HepG2 (cell line): ENCODE measurements at regions not wholly inside any gene's neighbourhood (a gene's known extent, or its start where the extent isn't known, plus 50 kb on each side); places are given as distances from the start of the nearest gene placed in this dataset.

ENCODE experiments used
- ATAC-seq: fragments of 200-7000 bp; cut with Tn5 transposase; 3 replicates; pipeline ENCODE4 v1.9.1; 2020; ENCODE audit warnings: mild to moderate bottlenecking, moderate library complexity
- BruUV-seq: library from RNA; stranded (reverse); fragments of 400-500 nt; replicated peaks from 2 replicates; lab custom pipeline; 2021; lab: Mats Ljungman, UMichigan
- CTCF ChIA-PET: fragments of 300-600 bp; formaldehyde crosslinking; extraction: SDS; loops from one replicate; lab custom pipeline; 2021; ENCODE audit warnings: low total read pairs, inconsistent platforms, low intra/inter-chr PET ratio; lab: Yijun Ruan, JAX
- POLR2A ChIA-PET: fragments of 350-600 bp; sonication (Branson Sonifier 250); formaldehyde crosslinking; loops from one replicate; lab custom pipeline; 2020; ENCODE audit warnings: antibody characterized with exemption, inconsistent platforms; lab: Yijun Ruan, JAX
- DNase-seq: peaks from one replicate; pipeline ENCODE4 v3.0.0-alpha.2; 2015; ENCODE audit warnings: low spot score
- FAIRE-seq: peaks from 3 replicates; lab custom pipeline; 2011; peaks lifted over from hg19 to GRCh38; lab: Jason Lieb, UNC
- H2AFZ ChIP-seq: one replicate; pipeline ENCODE4 v1.6.1; 2011; ENCODE audit warnings: low read length, inconsistent platforms
- H3K27ac ChIP-seq: fragments of 300-600 bp; 3 replicates; pipeline ENCODE4 v1.8.0; 2011; ENCODE audit warnings: mixed run types, mild to moderate bottlenecking, mixed read lengths, low read length, inconsistent platforms; ENCODE audit not compliant: insufficient read depth; ENCODE audit errors: extremely low read length
- H3K27me3 ChIP-seq, 2 experiments: fragments of 200-600 bp in 1 of 2; 2 replicates in 1 of 2; 3 replicates in 1 of 2; pipeline versions ENCODE4 v1.6.0 to v1.8.0; 2011; ENCODE audit warnings: low read length in 2 of 2, mild to moderate bottlenecking in 2 of 2, moderate library complexity in 2 of 2, inconsistent platforms in 1 of 2; ENCODE audit not compliant: insufficient read depth in 2 of 2, control insufficient read depth in 1 of 2
- H3K36me3 ChIP-seq, 2 experiments: fragments of 200-600 bp in 1 of 2; replicated peaks in 1 of 2; 2 replicates in 1 of 2; 3 replicates in 1 of 2; pipeline versions ENCODE4 v1.5.1 to v1.8.0; 2011; ENCODE audit warnings: low read length in 2 of 2, inconsistent platforms in 1 of 2; ENCODE audit not compliant: insufficient read depth in 2 of 2, control insufficient read depth in 1 of 2
- H3K4me1 ChIP-seq: 2 replicates; pipeline ENCODE4 v1.5.1; 2012; ENCODE audit warnings: low read length, inconsistent platforms; ENCODE audit not compliant: insufficient read depth
- H3K4me2 ChIP-seq: 2 replicates; pipeline ENCODE4 v1.6.0; 2011; ENCODE audit warnings: low read depth, low read length, inconsistent platforms
- H3K4me3 ChIP-seq, 3 experiments: fragments of 200-600 bp in 1 of 3; sonication (generic), shearing (Covaris generic) in 1 of 3; replicated peaks in 1 of 3; 2 replicates each; pipeline ENCODE4 v1.5.1; 2011 to 2016; ENCODE audit warnings: low read length in 3 of 3, inconsistent platforms in 2 of 3, low read depth in 2 of 3, mild to moderate bottlenecking in 2 of 3, control low read depth in 1 of 3, mixed read lengths in 1 of 3; ENCODE audit not compliant: insufficient read depth in 1 of 3
- H3K79me2 ChIP-seq: one replicate; pipeline ENCODE4 v1.6.1; 2011; ENCODE audit warnings: low read length, inconsistent platforms; ENCODE audit not compliant: insufficient read depth
- H3K9ac ChIP-seq: 2 replicates; pipeline ENCODE4 v1.6.0; 2011; ENCODE audit warnings: mild to moderate bottlenecking, low read depth, low read length, inconsistent platforms; ENCODE audit not compliant: insufficient read depth
- H3K9me3 ChIP-seq: 2 replicates; pipeline ENCODE4 v1.5.1; 2012; ENCODE audit warnings: mild to moderate bottlenecking, low read length
- H4K20me1 ChIP-seq: 2 replicates; pipeline ENCODE4 v1.6.0; 2011; ENCODE audit warnings: inconsistent platforms, mild to moderate bottlenecking, low read length, moderate library complexity; ENCODE audit not compliant: insufficient read depth
- CEBPG ChIP-seq: IDR thresholded peaks from 2 replicates; pipeline ENCODE4 v1.6.1; 2016
- DMTF1 ChIP-seq: sonication (generic); formaldehyde crosslinking; IDR thresholded peaks from 2 replicates; pipeline ENCODE4 v1.4.0; 2020; ENCODE audit warnings: mild to moderate bottlenecking, missing genetic modification reagents
- FOXA1 ChIP-seq, 2 experiments: fragments of 450-650 bp in 1 of 2; sonication (generic) in 1 of 2; formaldehyde crosslinking in 1 of 2; IDR thresholded peaks; 2 replicates each; pipeline versions ENCODE4 v1.4.0 to v1.6.1; 2016 to 2020; ENCODE audit warnings: missing genetic modification reagents in 1 of 2
- GABPB1 ChIP-seq: IDR thresholded peaks from 2 replicates; pipeline ENCODE4 v1.6.1; 2016; ENCODE audit warnings: mild to moderate bottlenecking, missing genetic modification reagents, moderate library complexity, missing compliant biosample characterization
- IRF9 ChIP-seq: sonication (generic); formaldehyde crosslinking; IDR thresholded peaks from 2 replicates; pipeline ENCODE4 v1.8.0; 2022; ENCODE audit warnings: missing genetic modification reagents, mild to moderate bottlenecking, borderline replicate concordance
- MED8 ChIP-seq: sonication (generic); formaldehyde crosslinking; IDR thresholded peaks from 2 replicates; pipeline ENCODE4 v1.8.1; 2023; ENCODE audit warnings: mild to moderate bottlenecking, missing genetic modification reagents; ENCODE audit not compliant: insufficient replicate concordance
- NCOA5 ChIP-seq: sonication (generic); formaldehyde crosslinking; IDR thresholded peaks from 2 replicates; pipeline ENCODE4 v1.4.0; 2020; ENCODE audit warnings: missing genetic modification reagents
- PATZ1 ChIP-seq: sonication (generic); formaldehyde crosslinking; IDR thresholded peaks from 2 replicates; pipeline ENCODE4 v1.4.0; 2020; ENCODE audit warnings: missing genetic modification reagents
- PHF5A ChIP-seq: IDR thresholded peaks from one replicate; pipeline ENCODE4 v1.6.1; 2018; ENCODE audit warnings: low read depth, missing genetic modification reagents; ENCODE audit not compliant: unreplicated experiment
- SCMH1 ChIP-seq: sonication (generic); formaldehyde crosslinking; IDR thresholded peaks from 2 replicates; pipeline ENCODE4 v1.9.0; 2021; ENCODE audit warnings: missing genetic modification reagents, mild to moderate bottlenecking, borderline replicate concordance
- ZNF543 ChIP-seq: sonication (generic); formaldehyde crosslinking; IDR thresholded peaks from 2 replicates; pipeline ENCODE4 v1.4.0; 2020; ENCODE audit warnings: mild to moderate bottlenecking, missing genetic modification reagents
- ZNF556 ChIP-seq: sonication (generic); formaldehyde crosslinking; IDR thresholded peaks from 2 replicates; pipeline ENCODE4 v1.4.0; 2020; ENCODE audit warnings: mild to moderate bottlenecking, missing genetic modification reagents, borderline replicate concordance
- ZNF598 ChIP-seq: sonication (generic); formaldehyde crosslinking; IDR thresholded peaks from 2 replicates; pipeline ENCODE4 v1.5.1; 2020; ENCODE audit warnings: mild to moderate bottlenecking, missing genetic modification reagents, borderline replicate concordance
- WGBS: methylation state at CpG from one replicate; pipeline ENCODE4 v1.1.6; 2017; ENCODE audit warnings: low lambda C conversion rate; 5-methylcytosine and 5-hydroxymethylcytosine counted together
- in situ Hi-C: cut with HindIII; loops from 2 replicates; pipeline ENCODE4 v1.10.0; 2017; ENCODE audit warnings: low pct_unique_long_range_greater_than_20kb; ENCODE audit not compliant: extremely low pct_ligation_motif_present
- intact Hi-C: fragments of 100-400 bp; cut with micrococcal nuclease; formaldehyde crosslinking; loops from one replicate; pipeline ENCODE4 v1.10.0; 2022; ENCODE audit not compliant: unreplicated experiment
- TF ChIP-seq, protein P1 (sequence below): sonication (generic); formaldehyde crosslinking; IDR thresholded peaks from 2 replicates; pipeline ENCODE4 v1.5.1; 2020; ENCODE audit warnings: missing genetic modification reagents, mild to moderate bottlenecking, borderline replicate concordance

DNA sequence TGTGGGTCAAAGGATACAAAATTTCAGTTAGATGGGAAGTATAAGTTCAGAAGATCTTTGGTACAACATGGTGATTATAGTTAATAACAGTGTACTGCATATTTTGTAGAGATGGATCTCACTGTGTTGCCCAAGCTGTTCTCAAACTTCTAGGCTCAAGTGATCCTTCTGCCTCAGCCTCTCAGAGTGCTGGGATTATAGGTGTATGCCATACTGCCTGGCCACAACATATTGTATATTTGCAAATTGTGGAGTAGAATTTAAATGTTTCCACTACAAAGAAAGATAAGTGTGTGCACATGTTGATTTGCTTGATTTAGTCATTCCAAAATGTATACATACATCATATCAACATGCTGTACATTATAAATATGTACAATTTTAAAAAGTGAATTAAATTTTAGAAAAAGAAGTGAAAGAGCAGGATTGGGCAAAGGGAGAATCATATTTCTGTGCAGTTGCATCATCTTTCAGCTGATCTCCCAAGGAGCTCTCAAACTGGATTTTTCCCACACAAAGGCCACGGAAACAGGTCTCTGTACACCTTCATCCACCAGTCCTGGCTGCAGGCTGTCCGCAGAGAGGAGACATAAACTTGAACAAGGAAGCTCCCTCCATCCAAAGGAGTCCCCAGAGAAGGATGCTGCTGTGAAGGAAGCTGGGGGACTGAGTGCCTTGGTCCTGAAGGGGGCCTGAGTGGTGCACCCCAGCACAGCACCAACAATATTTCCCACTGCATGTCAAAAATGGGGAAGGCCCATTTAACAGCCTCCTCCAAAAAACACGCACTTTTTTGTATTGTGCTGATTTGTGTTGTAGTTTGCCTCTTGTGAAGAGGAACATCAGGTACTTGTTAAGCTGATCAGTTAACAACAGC is 217.1 kb upstream of the GHITM start:
- no peak for FAIRE-seq
- TF ChIP-seq PHF5A (CRISPR knock-in tag) (no peak), FOXA1 (IDR thresholded peaks at IDR 0.05) (no peak), FOXA1 (CRISPR knock-in tag; IDR thresholded peaks at IDR 0.05) (no peak), ZNF556 (no peak), CEBPG (CRISPR knock-in tag) (no peak), GABPB1 (CRISPR knock-in tag) (no peak), IRF9 (no peak), DMTF1 (CRISPR knock-in tag) (no peak), NCOA5 (CRISPR knock-in tag) (no peak), SCMH1 (no peak), ZNF543 (CRISPR knock-in tag) (no peak), MED8 (CRISPR knock-in tag) (no peak), PATZ1 (CRISPR knock-in tag) (no peak), ZNF598 (CRISPR knock-in tag) (no peak)
- TF ChIP-seq, protein P1, sequence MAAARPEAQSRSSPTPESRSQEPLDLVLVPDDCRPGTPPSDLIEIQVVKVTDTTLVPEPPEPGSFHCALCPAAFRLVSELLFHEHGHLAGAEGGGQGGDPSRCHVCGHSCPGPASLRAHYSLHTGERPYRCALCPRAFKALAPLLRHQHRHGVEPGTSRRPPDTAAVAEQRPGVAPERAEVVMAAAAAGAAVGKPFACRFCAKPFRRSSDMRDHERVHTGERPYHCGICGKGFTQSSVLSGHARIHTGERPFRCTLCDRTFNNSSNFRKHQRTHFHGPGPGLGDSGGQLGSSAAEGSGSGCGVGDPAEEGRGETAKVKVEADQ (CRISPR knock-in tag), result no peak

More for the DNA sequence above, 217.1 kb upstream of the GHITM start:
- Histone ChIP-seq H3K36me3 (no peaks in the 10 kb centered on the region), H3K4me3 (no peak overlapping the region), H3K4me2 (no peak overlapping the region), H3K79me2 (no peaks in the 10 kb centered on the region), H3K9me3 (no peaks in the 10 kb centered on the region), H3K9ac (no peak overlapping the region), H4K20me1 (no peaks in the 10 kb centered on the region), H2AFZ (no peak overlapping the region), H3K27me3 (no peaks in the 10 kb centered on the region; a peak in 1 of 5 replicates), H3K4me1 (no peaks in the 10 kb centered on the region), H3K27ac (no peak overlapping the region)
- 0% methylated on average over 3 of the region's 3 CpGs for WGBS
- no TSS peak for BruUV-seq
- no peak for ATAC-seq
- DNase-seq, result no peak
- in situ Hi-C loops (no loop called here), intact Hi-C loops (no loop called here)
- ChIA-PET POLR2A (no interaction called here), CTCF (no interaction called here)
